NT2/D1 (cell line): ENCODE measurements at regions not wholly inside any gene's neighbourhood (a gene's known extent, or its start where the extent isn't known, plus 50 kb on each side); places are given as distances from the start of the nearest gene placed in this dataset.

Experiments
- SUZ12 ChIP-seq: IDR thresholded peaks from 2 replicates; pipeline ENCODE4 v1.6.1; 2011; ENCODE audit not compliant: insufficient read length, insufficient read depth; ENCODE audit errors: extremely low read depth
- YY1 ChIP-seq: IDR thresholded peaks from 2 replicates; pipeline ENCODE4 v1.6.1; 2011; ENCODE audit not compliant: insufficient read length, insufficient read depth
- ZNF274 ChIP-seq: IDR thresholded peaks from 2 replicates; pipeline ENCODE4 v1.6.1; 2011; ENCODE audit warnings: mild to moderate bottlenecking, low read depth, low read length

DNA sequence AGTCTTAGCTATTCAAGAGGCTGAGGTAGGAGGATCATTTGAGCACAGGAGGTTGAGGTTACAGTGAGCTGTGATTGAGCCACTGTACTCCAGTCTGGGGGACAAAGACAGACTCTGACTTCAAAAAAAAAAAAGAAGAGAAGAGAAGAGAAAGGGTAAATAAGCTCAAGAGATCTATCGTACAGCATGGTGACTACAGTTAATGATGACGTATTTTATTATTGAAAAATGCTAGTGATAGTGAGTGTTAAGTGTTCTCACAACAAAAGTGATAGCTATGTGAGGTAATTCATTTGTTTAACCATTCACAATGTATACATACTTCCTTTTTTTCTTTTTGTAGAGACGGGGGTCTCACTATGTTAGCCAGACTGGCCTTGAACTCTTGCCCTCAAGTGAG is 121.5 kb upstream of the RPL34 start:
- TF ChIP-seq ZNF274 = no peak
- TF ChIP-seq SUZ12 = no peak
- no peak for TF ChIP-seq YY1
